HG03095 (cell line): ENCODE measurements at regions not wholly inside any gene's neighbourhood (a gene's known extent, or its start where the extent isn't known, plus 50 kb on each side); places are given as distances from the start of the nearest gene placed in this dataset.

ENCODE experiments used
- ATAC-seq: cut with Tn5 transposase; IDR thresholded peaks from one replicate; pipeline ENCODE4 v1.9.1; 2021; ENCODE audit warnings: moderate library complexity; ENCODE audit not compliant: unreplicated experiment

GRCh38 chr2:51628917-51629316, 597.0 kb upstream of the NRXN1 start:
- ATAC-seq = no peak

GRCh38 chr2:51624995-51625394, 593.1 kb upstream of the NRXN1 start:
- ATAC-seq = no peak

GRCh38 chr2:51620796-51621195, 588.9 kb upstream of the NRXN1 start:
- no peak for ATAC-seq

GRCh38 chr2:51619961-51620360, 588.0 kb upstream of the NRXN1 start:
- no peak for ATAC-seq

- ATAC-seq = no peak
Measured at GRCh38 chr2:51612387-51612786, 580.5 kb upstream of the NRXN1 start.

GRCh38 chr2:51601706-51602105, 569.8 kb upstream of the NRXN1 start:
- no peak for ATAC-seq

GRCh38 chr2:51597086-51597485, 565.2 kb upstream of the NRXN1 start:
- no peak for ATAC-seq

GRCh38 chr2:51595836-51596235, 563.9 kb upstream of the NRXN1 start:
- no peak for ATAC-seq

- ATAC-seq = no peak
Measured at GRCh38 chr2:51581636-51582267, 549.8 kb upstream of the NRXN1 start.

- no peak for ATAC-seq
Measured at GRCh38 chr2:51579412-51579811, 547.5 kb upstream of the NRXN1 start.

- no peak for ATAC-seq
Measured at GRCh38 chr2:51575181-51575580, 543.2 kb upstream of the NRXN1 start.

GRCh38 chr2:51559026-51559425, 527.1 kb upstream of the NRXN1 start:
- ATAC-seq = no peak

- no peak for ATAC-seq
Measured at GRCh38 chr2:51553476-51553875, 521.5 kb upstream of the NRXN1 start.

- ATAC-seq = no peak
Measured at GRCh38 chr2:51535763-51536162, 503.8 kb upstream of the NRXN1 start.

- ATAC-seq = no peak
Measured at GRCh38 chr2:51534166-51534565, 502.2 kb upstream of the NRXN1 start.

- ATAC-seq = no peak
Measured at GRCh38 chr2:51528156-51528555, 496.2 kb upstream of the NRXN1 start.

GRCh38 chr2:51526766-51527165, 494.8 kb upstream of the NRXN1 start:
- no peak for ATAC-seq

GRCh38 chr2:51516667-51517066, 484.7 kb upstream of the NRXN1 start:
- ATAC-seq = no peak

- ATAC-seq = no peak
Measured at GRCh38 chr2:51511002-51511401, 479.1 kb upstream of the NRXN1 start.

GRCh38 chr2:51510303-51510702, 478.4 kb upstream of the NRXN1 start:
- no peak for ATAC-seq

- no peak for ATAC-seq
Measured at GRCh38 chr2:51505533-51505932, 473.6 kb upstream of the NRXN1 start.

- ATAC-seq = no peak
Measured at GRCh38 chr2:51490576-51491234, 458.8 kb upstream of the NRXN1 start.

- no peak for ATAC-seq
Measured at GRCh38 chr2:51484605-51485004, 452.7 kb upstream of the NRXN1 start.
